ENCODE measurements at regions not wholly inside any gene's neighbourhood (a gene's known extent, or its start where the extent isn't known, plus 50 kb on each side); places are given as distances from the start of the nearest gene placed in this dataset.

GRCh38 chr11:87754685-87755084, 420.6 kb downstream of the RAB38 start (continued):
- TF ChIP-seq ZSCAN18 (CRISPR knock-in tag; IDR thresholded peaks at IDR 0.05) (no peak), IRF1 (CRISPR knock-in tag; IDR thresholded peaks at IDR 0.05) (no peak), CBFB (CRISPR knock-in tag; IDR thresholded peaks at IDR 0.05; ENCODE audit: low read depth) (no peak), PREB (CRISPR knock-in tag; IDR thresholded peaks at IDR 0.05; ENCODE audit: borderline replicate concordance) (no peak), ZNF138 (CRISPR knock-in tag; conservative IDR thresholded peaks at IDR 0.05) (no peak), GABPB1 (CRISPR knock-in tag; IDR thresholded peaks at IDR 0.05) (no peak), NFATC4 (CRISPR knock-in tag; IDR thresholded peaks at IDR 0.05) (no peak), ELF4 (CRISPR knock-in tag; IDR thresholded peaks at IDR 0.05; ENCODE audit: low read depth) (no peak), JAZF1 (CRISPR knock-in tag; IDR thresholded peaks at IDR 0.05) (no peak), FOXP1 (CRISPR knock-in tag; IDR thresholded peaks at IDR 0.05; ENCODE audit: borderline replicate concordance) (no peak)
- TF ChIP-seq, protein P1, sequence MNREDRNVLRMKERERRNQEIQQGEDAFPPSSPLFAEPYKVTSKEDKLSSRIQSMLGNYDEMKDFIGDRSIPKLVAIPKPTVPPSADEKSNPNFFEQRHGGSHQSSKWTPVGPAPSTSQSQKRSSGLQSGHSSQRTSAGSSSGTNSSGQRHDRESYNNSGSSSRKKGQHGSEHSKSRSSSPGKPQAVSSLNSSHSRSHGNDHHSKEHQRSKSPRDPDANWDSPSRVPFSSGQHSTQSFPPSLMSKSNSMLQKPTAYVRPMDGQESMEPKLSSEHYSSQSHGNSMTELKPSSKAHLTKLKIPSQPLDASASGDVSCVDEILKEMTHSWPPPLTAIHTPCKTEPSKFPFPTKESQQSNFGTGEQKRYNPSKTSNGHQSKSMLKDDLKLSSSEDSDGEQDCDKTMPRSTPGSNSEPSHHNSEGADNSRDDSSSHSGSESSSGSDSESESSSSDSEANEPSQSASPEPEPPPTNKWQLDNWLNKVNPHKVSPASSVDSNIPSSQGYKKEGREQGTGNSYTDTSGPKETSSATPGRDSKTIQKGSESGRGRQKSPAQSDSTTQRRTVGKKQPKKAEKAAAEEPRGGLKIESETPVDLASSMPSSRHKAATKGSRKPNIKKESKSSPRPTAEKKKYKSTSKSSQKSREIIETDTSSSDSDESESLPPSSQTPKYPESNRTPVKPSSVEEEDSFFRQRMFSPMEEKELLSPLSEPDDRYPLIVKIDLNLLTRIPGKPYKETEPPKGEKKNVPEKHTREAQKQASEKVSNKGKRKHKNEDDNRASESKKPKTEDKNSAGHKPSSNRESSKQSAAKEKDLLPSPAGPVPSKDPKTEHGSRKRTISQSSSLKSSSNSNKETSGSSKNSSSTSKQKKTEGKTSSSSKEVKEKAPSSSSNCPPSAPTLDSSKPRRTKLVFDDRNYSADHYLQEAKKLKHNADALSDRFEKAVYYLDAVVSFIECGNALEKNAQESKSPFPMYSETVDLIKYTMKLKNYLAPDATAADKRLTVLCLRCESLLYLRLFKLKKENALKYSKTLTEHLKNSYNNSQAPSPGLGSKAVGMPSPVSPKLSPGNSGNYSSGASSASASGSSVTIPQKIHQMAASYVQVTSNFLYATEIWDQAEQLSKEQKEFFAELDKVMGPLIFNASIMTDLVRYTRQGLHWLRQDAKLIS (CRISPR knock-in tag; IDR thresholded peaks at IDR 0.05; ENCODE audit: borderline replicate concordance) = no peak

DNA sequence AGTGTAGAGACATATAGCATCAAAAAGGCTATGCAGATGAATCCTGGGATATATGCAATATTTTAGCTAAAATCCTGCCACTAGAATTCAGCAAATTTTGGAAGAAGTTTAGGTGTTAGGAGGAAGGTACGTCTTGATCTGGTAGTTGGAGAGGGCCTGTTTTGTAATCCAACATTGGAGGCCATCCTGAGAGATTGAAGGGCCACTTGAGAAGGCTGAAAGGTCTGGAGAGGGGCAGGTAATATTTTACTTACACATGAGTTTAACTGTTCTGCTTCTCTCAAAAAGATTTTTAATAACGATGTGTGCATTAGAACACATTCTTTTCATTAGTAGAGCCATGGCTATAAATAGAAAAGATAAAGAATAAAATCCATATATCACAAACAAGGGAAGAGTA, 422.1 kb downstream of the RAB38 start:
- POLR2A ChIA-PET = no interaction called here
- H3K4me1 Mint-ChIP-seq = no peaks in the 10 kb centered on the region
- H3K27ac Mint-ChIP-seq = no peak overlapping the region
- H3K4me3 Mint-ChIP-seq = no peak overlapping the region
- no peaks in the 10 kb centered on the region for H3K36me3 Mint-ChIP-seq
- DNase-seq (ENCODE audit: low spot score) (no peak), ATAC-seq (no peak)
- H3K27me3 Mint-ChIP-seq (ENCODE audit: low read depth) = no peaks in the 10 kb centered on the region
- CTCF ChIA-PET = no interaction called here
- H3K9me3 Mint-ChIP-seq = no peaks in the 10 kb centered on the region
- TF ChIP-seq ZNF219 (CRISPR knock-in tag; IDR thresholded peaks at IDR 0.05; ENCODE audit: borderline replicate concordance) = no peak
- TF ChIP-seq ATF6 (CRISPR knock-in tag; IDR thresholded peaks at IDR 0.05) = no peak
- no peak for TF ChIP-seq SP1 (CRISPR knock-in tag; conservative IDR thresholded peaks at IDR 0.05)
- TF ChIP-seq ZNF512 (CRISPR knock-in tag; IDR thresholded peaks at IDR 0.05; ENCODE audit: borderline replicate concordance) = no peak
- TF ChIP-seq ESRRA (CRISPR knock-in tag; IDR thresholded peaks at IDR 0.05; ENCODE audit: borderline replicate concordance) = no peak
- TF ChIP-seq ZNF423 (CRISPR knock-in tag; IDR thresholded peaks at IDR 0.05) = no peak
- no peak for TF ChIP-seq ATF1 (CRISPR knock-in tag; IDR thresholded peaks at IDR 0.05)
- no peak for TF ChIP-seq USF2 (CRISPR knock-in tag; IDR thresholded peaks at IDR 0.05)
- TF ChIP-seq ZNF532 (CRISPR knock-in tag; IDR thresholded peaks at IDR 0.05; ENCODE audit: borderline replicate concordance) = no peak
- TF ChIP-seq NR1H2 (CRISPR knock-in tag; IDR thresholded peaks at IDR 0.05) = no peak
